ENCODE measurements at regions not wholly inside any gene's neighbourhood (a gene's known extent, or its start where the extent isn't known, plus 50 kb on each side); places are given as distances from the start of the nearest gene placed in this dataset.

GRCh38 chr3:120503727-120504616 is 53.2 kb upstream of the FSTL1 start:
- TF ChIP-seq CTCF (IDR thresholded peaks at IDR 0.05) = no peak
- DNase-seq = no peak
- intact Hi-C loops (cut with DNase I; ENCODE audit: low total_unique reads) = loop anchor here (5.0 kb wide), 1 partner anchor 507 kb away; no protein-coding TSS in a partner anchor

GRCh38 chr3:120502116-120502515 is 51.3 kb upstream of the FSTL1 start:
- no peak for TF ChIP-seq CTCF (IDR thresholded peaks at IDR 0.05)
- Histone ChIP-seq H3K4me3 (no peak overlapping the region), H3K27ac (no peak overlapping the region), H3K4me1 (peaks cover 0 to 41% (median 21%) of the 10 kb centered on the region in 4 donors), H3K36me3 (no peaks in the 10 kb centered on the region), H3K27me3 (no peaks in the 10 kb centered on the region), H3K9me3 (no peaks in the 10 kb centered on the region)
- intact Hi-C loops (cut with DNase I; ENCODE audit: low total_unique reads) = loop anchor here (5.0 kb wide), 1 partner anchor 505 kb away; no protein-coding TSS in a partner anchor
- DNase-seq = no peak

More at GRCh38 chr3:120503727-120504616, 53.2 kb upstream of the FSTL1 start:
- no peaks in the 10 kb centered on the region for H3K36me3 ChIP-seq
- H3K4me3 ChIP-seq = no peak overlapping the region
- peaks cover 0 to 27% (median 13%) of the 10 kb centered on the region in 4 donors for H3K4me1 ChIP-seq
- no peak overlapping the region for H3K27ac ChIP-seq
- H3K9me3 ChIP-seq = no peaks in the 10 kb centered on the region
- no peaks in the 10 kb centered on the region for H3K27me3 ChIP-seq
